Trophoblast cell (in vitro differentiated cells and primary cell): ENCODE measurements at regions not wholly inside any gene's neighbourhood (a gene's known extent, or its start where the extent isn't known, plus 50 kb on each side); places are given as distances from the start of the nearest gene placed in this dataset.

ENCODE experiments used
- DNase-seq, 2 donors: peaks; one replicate each; pipeline ENCODE4 v3.0.0-alpha.2; 2016
- H2AFZ ChIP-seq: 2 replicates; pipeline ENCODE4 v1.6.1; 2013; ENCODE audit warnings: low read length, moderate library complexity, mild to moderate bottlenecking; ENCODE audit not compliant: insufficient read depth, poor library complexity
- H2AK5ac ChIP-seq: 2 replicates; pipeline ENCODE4 v1.6.1; 2013; ENCODE audit warnings: mild to moderate bottlenecking, low read length
- H2BK120ac ChIP-seq: 2 replicates; pipeline ENCODE4 v1.6.1; 2013; ENCODE audit warnings: low read length, mild to moderate bottlenecking, moderate library complexity; ENCODE audit not compliant: insufficient read depth, poor library complexity
- H2BK12ac ChIP-seq: 2 replicates; pipeline ENCODE4 v1.6.1; 2013; ENCODE audit warnings: mild to moderate bottlenecking, low read length, moderate library complexity
- H2BK5ac ChIP-seq: 2 replicates; pipeline ENCODE4 v1.6.1; 2013; ENCODE audit warnings: low read length, low read depth, moderate library complexity, mild to moderate bottlenecking; ENCODE audit not compliant: poor library complexity
- H3K14ac ChIP-seq: 2 replicates; pipeline ENCODE4 v1.6.1; 2013; ENCODE audit warnings: mild to moderate bottlenecking, low read length
- H3K18ac ChIP-seq: 2 replicates; pipeline ENCODE4 v1.6.1; 2013; ENCODE audit warnings: mild to moderate bottlenecking, low read length
- H3K23ac ChIP-seq: 2 replicates; pipeline ENCODE4 v1.6.1; 2013; ENCODE audit warnings: low read length
- H3K27ac ChIP-seq: 2 replicates; pipeline ENCODE4 v1.5.1; 2013; ENCODE audit warnings: low read depth, mild to moderate bottlenecking, inconsistent platforms, low read length, moderate library complexity
- H3K27me3 ChIP-seq: 2 replicates; pipeline ENCODE4 v1.6.1; 2013; ENCODE audit warnings: inconsistent platforms, mild to moderate bottlenecking, low read length, moderate library complexity; ENCODE audit not compliant: insufficient read depth
- H3K36me3 ChIP-seq, 2 experiments: 1 replicate in 1 of 2; 2 replicates in 1 of 2; pipeline ENCODE4 v1.6.1; 2013; ENCODE audit warnings: low read length in 2 of 2, mild to moderate bottlenecking in 2 of 2, moderate library complexity in 1 of 2; ENCODE audit not compliant: insufficient read depth in 2 of 2, control insufficient read depth in 1 of 2
- H3K4ac ChIP-seq: 2 replicates; pipeline ENCODE4 v1.6.1; 2013; ENCODE audit warnings: low read depth, mild to moderate bottlenecking, low read length, moderate library complexity
- H3K4me1 ChIP-seq, 2 experiments: 1 replicate in 1 of 2; 2 replicates in 1 of 2; pipeline ENCODE4 v1.6.1; 2013; ENCODE audit warnings: low read length in 2 of 2, mild to moderate bottlenecking in 2 of 2, moderate library complexity in 1 of 2; ENCODE audit not compliant: insufficient read depth in 2 of 2, control insufficient read depth in 1 of 2
- H3K4me2 ChIP-seq: 2 replicates; pipeline ENCODE4 v1.6.1; 2013; ENCODE audit warnings: inconsistent platforms, mild to moderate bottlenecking, low read length, moderate library complexity
- H3K4me3 ChIP-seq: 2 replicates; pipeline ENCODE4 v1.5.1; 2013; ENCODE audit warnings: mild to moderate bottlenecking, low read depth, low read length, inconsistent platforms
- H3K79me1 ChIP-seq: one replicate; pipeline ENCODE4 v1.6.1; 2013; ENCODE audit warnings: low read length
- H3K79me2 ChIP-seq: 2 replicates; pipeline ENCODE4 v1.6.1; 2013; ENCODE audit warnings: low read length, mild to moderate bottlenecking; ENCODE audit not compliant: control insufficient read depth, insufficient read depth, poor library complexity
- H3K9ac ChIP-seq: 2 replicates; pipeline ENCODE4 v1.6.1; 2013; ENCODE audit warnings: mild to moderate bottlenecking, low read length
- H3K9me3 ChIP-seq: 2 replicates; pipeline ENCODE4 v1.6.1; 2013; ENCODE audit warnings: low read depth, mild to moderate bottlenecking, control low read depth, inconsistent platforms, low read length; ENCODE audit not compliant: insufficient read depth
- H4K12ac ChIP-seq: 2 replicates; pipeline ENCODE4 v1.6.1; 2013; ENCODE audit warnings: low read depth, mild to moderate bottlenecking, low read length, moderate library complexity
- H4K8ac ChIP-seq: 2 replicates; pipeline ENCODE4 v1.6.1; 2013; ENCODE audit warnings: low read depth, mild to moderate bottlenecking, low read length, moderate library complexity
- H4K91ac ChIP-seq: one replicate; pipeline ENCODE4 v1.6.1; 2013; ENCODE audit warnings: low read depth, mild to moderate bottlenecking, low read length, moderate library complexity
- WGBS: extraction: QIAGEN DNeasy Blood & Tissue Kit; methylation state at CpG from one replicate; pipeline ENCODE4 v1.1.7; 2013; ENCODE audit warnings: missing lambda C conversion rate; ENCODE audit not compliant: insufficient read length, insufficient coverage; ENCODE audit errors: extremely low coverage; 5-methylcytosine and 5-hydroxymethylcytosine counted together

DNA sequence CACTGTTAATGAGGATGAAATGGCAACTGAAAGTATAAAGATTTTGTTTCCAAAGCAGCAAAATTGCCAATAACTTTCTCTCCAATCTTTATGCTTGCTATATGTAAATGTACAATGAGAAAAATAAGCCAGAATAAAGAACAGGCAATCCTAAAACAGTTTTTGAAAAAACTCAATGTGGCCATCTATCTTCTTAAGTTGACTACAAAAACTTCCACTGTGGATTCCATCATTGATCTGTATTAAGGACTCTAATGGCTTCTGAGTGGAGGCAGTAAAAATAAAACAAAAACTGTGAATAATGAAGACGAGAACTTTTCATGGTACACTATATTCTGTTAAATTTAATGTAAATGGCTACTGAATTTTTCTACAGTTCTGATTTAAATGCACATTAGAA lies 382.9 kb downstream of the TMEM232 start:
- Histone ChIP-seq H4K8ac (no peak overlapping the region), H2BK12ac (no peak overlapping the region), H4K91ac (no peak overlapping the region), H3K36me3 (no peaks in the 10 kb centered on the region), H3K9ac (no peak overlapping the region), H3K4me1 (peaks cover 3 to 10% of the 10 kb centered on the region in 2 experiments), H4K12ac (no peak overlapping the region), H3K9me3 (no peaks in the 10 kb centered on the region), H3K79me2 (no peaks in the 10 kb centered on the region), H2AFZ (no peak overlapping the region), H3K27ac (no peak overlapping the region), H2BK5ac (no peak overlapping the region), H3K4ac (no peak overlapping the region), H3K18ac (no peak overlapping the region), H2AK5ac (no peak overlapping the region), H3K23ac (no peak overlapping the region), H3K4me2 (no peak overlapping the region), H3K4me3 (no peak overlapping the region), H3K14ac (no peak overlapping the region), H3K79me1 (peaks cover 10% of the 10 kb centered on the region), H3K27me3 (no peaks in the 10 kb centered on the region), H2BK120ac (no peak overlapping the region)
- no CpG with 5 or more reads among the region's 1 CpG for WGBS
- no peak for DNase-seq

DNA sequence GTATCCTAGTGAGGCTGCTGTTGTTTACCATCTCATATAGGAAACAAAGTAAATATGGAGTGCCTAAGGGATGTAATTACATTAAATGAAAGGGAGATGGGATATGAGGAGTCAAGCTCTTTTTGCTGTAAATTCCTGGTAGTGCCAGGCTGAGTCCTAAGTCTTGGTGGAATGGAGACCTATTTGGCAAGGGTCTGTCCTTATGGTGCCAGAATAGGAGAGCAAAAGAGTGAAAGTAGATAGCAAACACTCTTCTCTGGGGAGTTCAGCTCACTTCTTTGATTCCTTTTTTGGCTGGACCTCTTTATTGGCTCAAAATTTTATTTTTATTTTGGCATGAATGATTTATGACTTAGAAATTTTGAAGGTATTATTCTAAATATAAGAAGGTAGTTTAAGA lies 380.8 kb downstream of the TMEM232 start:
- Histone ChIP-seq H2BK120ac (no peak overlapping the region), H2AK5ac (no peak overlapping the region)

DNA sequence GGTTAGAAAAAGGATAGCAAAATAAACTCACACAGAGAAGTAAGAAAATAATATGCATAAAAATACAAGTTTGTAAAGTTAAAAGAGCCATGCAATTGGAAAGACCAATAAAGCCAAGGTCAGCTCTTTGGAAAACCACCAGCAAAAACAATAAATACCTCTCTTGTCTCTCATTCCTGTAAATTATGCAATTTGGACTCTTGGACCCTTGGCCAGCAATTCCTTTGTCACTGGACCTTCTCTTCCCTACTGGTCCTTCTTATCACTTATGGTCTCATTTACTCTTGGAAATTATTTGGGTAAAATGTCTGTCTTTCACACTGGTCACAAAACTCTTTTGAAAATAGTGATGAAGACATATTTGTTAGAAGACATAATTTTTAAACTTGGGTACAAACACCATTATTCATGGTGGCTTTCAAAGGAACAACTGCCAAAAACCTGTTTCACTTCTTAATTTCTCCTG lies 379.5 kb downstream of the TMEM232 start:
- H2AFZ ChIP-seq = no peak overlapping the region
- H4K8ac ChIP-seq = no peak overlapping the region
- H2BK120ac ChIP-seq = no peak overlapping the region
- H2BK12ac ChIP-seq = no peak overlapping the region
- no peak overlapping the region for H3K18ac ChIP-seq
- H3K23ac ChIP-seq = no peak overlapping the region
- no peaks in the 10 kb centered on the region for H3K36me3 ChIP-seq
- H3K27me3 ChIP-seq = no peaks in the 10 kb centered on the region
- no peaks in the 10 kb centered on the region for H3K79me1 ChIP-seq
- no peaks in the 10 kb centered on the region for H3K9me3 ChIP-seq
- H3K27ac ChIP-seq = no peak overlapping the region
- H3K4ac ChIP-seq = no peak overlapping the region
- no peaks in the 10 kb centered on the region for H3K79me2 ChIP-seq
- H3K4me3 ChIP-seq = no peak overlapping the region
- no peak overlapping the region for H2BK5ac ChIP-seq
- H2AK5ac ChIP-seq = no peak overlapping the region
- no peak overlapping the region for H3K14ac ChIP-seq
- no peak for DNase-seq
- H3K4me1 ChIP-seq = no peaks in the 10 kb centered on the region
- H4K12ac ChIP-seq = no peak overlapping the region
- H3K4me2 ChIP-seq = no peak overlapping the region
- H4K91ac ChIP-seq = no peak overlapping the region
- H3K9ac ChIP-seq = no peak overlapping the region

More for the DNA sequence above, 380.8 kb downstream of the TMEM232 start:
- Histone ChIP-seq H3K4me1 (peaks cover 0 to 2% of the 10 kb centered on the region in 2 experiments), H3K9ac (no peak overlapping the region), H3K79me1 (no peaks in the 10 kb centered on the region), H2AFZ (no peak overlapping the region), H2BK12ac (no peak overlapping the region), H4K12ac (no peak overlapping the region), H3K9me3 (no peaks in the 10 kb centered on the region), H3K27me3 (no peaks in the 10 kb centered on the region), H3K36me3 (no peaks in the 10 kb centered on the region), H3K4ac (no peak overlapping the region), H3K27ac (no peak overlapping the region), H3K23ac (no peak overlapping the region), H3K4me3 (no peak overlapping the region), H4K8ac (no peak overlapping the region), H4K91ac (no peak overlapping the region), H3K14ac (no peak overlapping the region), H3K79me2 (no peaks in the 10 kb centered on the region), H3K4me2 (no peak overlapping the region), H3K18ac (no peak overlapping the region), H2BK5ac (no peak overlapping the region)
- no peak for DNase-seq

DNA sequence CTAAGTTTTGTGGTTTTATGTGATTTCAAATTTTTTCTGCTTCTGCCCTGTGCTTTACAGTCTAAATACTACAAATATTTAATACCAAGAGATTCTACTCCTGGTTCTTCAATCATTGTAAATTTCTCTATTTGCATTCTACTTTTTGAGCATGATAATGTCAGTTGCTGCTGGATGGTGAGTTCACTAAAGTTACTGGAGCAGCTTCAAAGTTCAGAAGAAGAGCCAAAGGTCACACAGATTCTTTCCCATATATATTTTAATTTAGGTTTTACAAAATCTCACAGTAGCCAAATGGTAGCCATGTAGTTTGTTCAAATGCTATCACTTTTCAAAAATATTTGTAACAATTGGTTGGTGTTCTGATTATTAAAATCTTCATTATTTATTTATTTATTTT lies 378.7 kb downstream of the TMEM232 start:
- Histone ChIP-seq H3K36me3 (no peaks in the 10 kb centered on the region), H3K23ac (no peak overlapping the region), H3K14ac (no peak overlapping the region), H3K9ac (no peak overlapping the region), H3K4me2 (no peak overlapping the region), H3K4me1 (no peaks in the 10 kb centered on the region), H2BK12ac (no peak overlapping the region), H4K91ac (no peak overlapping the region), H4K8ac (no peak overlapping the region), H2AK5ac (no peak overlapping the region), H2BK5ac (no peak overlapping the region), H2BK120ac (no peak overlapping the region), H3K4me3 (no peak overlapping the region), H3K27me3 (no peaks in the 10 kb centered on the region), H3K9me3 (no peaks in the 10 kb centered on the region), H3K18ac (no peak overlapping the region), H3K79me1 (no peaks in the 10 kb centered on the region), H2AFZ (no peak overlapping the region), H3K4ac (no peak overlapping the region), H3K27ac (no peak overlapping the region), H4K12ac (no peak overlapping the region), H3K79me2 (no peaks in the 10 kb centered on the region)
- DNase-seq = no peak

DNA sequence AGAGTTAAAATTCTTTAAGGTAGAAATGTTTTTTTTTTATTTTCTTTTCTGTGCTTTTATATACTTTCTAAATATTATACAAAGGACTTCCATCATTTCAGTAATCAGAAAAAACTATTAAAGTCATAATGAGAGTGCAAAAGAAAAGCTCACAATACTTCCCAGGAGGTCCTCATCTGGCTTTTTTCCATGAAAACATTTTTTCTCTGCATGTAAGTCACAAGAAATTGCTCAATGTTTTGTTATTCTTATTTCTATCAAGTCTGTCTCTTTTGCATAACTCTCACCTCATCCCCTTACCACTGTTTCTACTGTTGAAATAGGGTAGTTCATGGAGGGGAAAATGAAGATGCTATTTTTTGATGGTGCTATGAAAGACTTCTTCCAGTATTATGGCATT lies 375.0 kb downstream of the TMEM232 start:
- Histone ChIP-seq H2BK5ac (no peak overlapping the region), H4K12ac (no peak overlapping the region), H2AK5ac (no peak overlapping the region), H3K4me3 (no peak overlapping the region), H3K27ac (no peak overlapping the region), H3K18ac (no peak overlapping the region), H3K9me3 (no peaks in the 10 kb centered on the region), H3K4ac (no peak overlapping the region), H3K27me3 (no peaks in the 10 kb centered on the region), H2BK120ac (no peak overlapping the region), H3K23ac (no peak overlapping the region), H3K9ac (no peak overlapping the region), H3K79me2 (no peaks in the 10 kb centered on the region), H4K8ac (no peak overlapping the region), H3K4me1 (no peaks in the 10 kb centered on the region), H3K14ac (no peak overlapping the region), H3K4me2 (no peak overlapping the region), H3K36me3 (no peaks in the 10 kb centered on the region), H2AFZ (no peak overlapping the region), H2BK12ac (no peak overlapping the region), H3K79me1 (no peaks in the 10 kb centered on the region), H4K91ac (no peak overlapping the region)
- DNase-seq = no peak
